ACC112 (cell line): ENCODE measurements at regions not wholly inside any gene's neighbourhood (a gene's known extent, or its start where the extent isn't known, plus 50 kb on each side); places are given as distances from the start of the nearest gene placed in this dataset.

Experiments used
- H2AFZ ChIP-seq: fragments of 200-600 bp; sonication (generic); one replicate; pipeline ENCODE4 v1.6.0; 2017; ENCODE audit warnings: antibody characterized with exemption, low read length; ENCODE audit not compliant: unreplicated experiment
- H3K27ac ChIP-seq: fragments of 200-600 bp; sonication (generic); 2 replicates; pipeline ENCODE4 v1.5.1; 2014; ENCODE audit warnings: low read depth, mild to moderate bottlenecking, antibody characterized with exemption, low read length, moderate library complexity
- H3K27me3 ChIP-seq: fragments of 200-600 bp; sonication (generic); 2 replicates; pipeline ENCODE4 v1.6.1; 2014; ENCODE audit warnings: mild to moderate bottlenecking, antibody characterized with exemption, low read length, moderate library complexity, mixed read lengths; ENCODE audit not compliant: insufficient read depth
- H3K36me3 ChIP-seq: fragments of 200-600 bp; sonication (generic); 2 replicates; pipeline ENCODE4 v1.6.1; 2016; ENCODE audit warnings: mild to moderate bottlenecking, antibody characterized with exemption, low read length, moderate library complexity, mixed read lengths; ENCODE audit not compliant: insufficient read depth
- H3K4me1 ChIP-seq: fragments of 200-600 bp; sonication (generic); one replicate; pipeline ENCODE4 v1.6.1; 2016; ENCODE audit warnings: low read length, mixed read lengths; ENCODE audit not compliant: insufficient read depth, unreplicated experiment, control insufficient read depth
- H3K4me3 ChIP-seq: fragments of 200-600 bp; sonication (generic); 2 replicates; pipeline ENCODE4 v1.5.1; 2014; ENCODE audit warnings: mild to moderate bottlenecking, low read depth, low read length
- H3K79me2 ChIP-seq: fragments of 200-600 bp; sonication (generic); one replicate; pipeline ENCODE4 v1.6.0; 2016; ENCODE audit warnings: low read length; ENCODE audit not compliant: control insufficient read depth, unreplicated experiment, insufficient read depth

GRCh38 chr9:83155733-83156132, 92.8 kb upstream of the RASEF start:
- H2AFZ ChIP-seq: no peak overlapping the region
- H3K4me3 ChIP-seq: no peak overlapping the region
- no peaks in the 10 kb centered on the region for H3K79me2 ChIP-seq
- H3K27ac ChIP-seq: no peak overlapping the region
- H3K4me1 ChIP-seq: no peaks in the 10 kb centered on the region
- H3K27me3 ChIP-seq: no peaks in the 10 kb centered on the region
- H3K36me3 ChIP-seq: no peaks in the 10 kb centered on the region

GRCh38 chr9:83154821-83155220, 91.9 kb upstream of the RASEF start:
- Histone ChIP-seq H3K27ac (no peak overlapping the region), H2AFZ (no peak overlapping the region)

GRCh38 chr9:83154087-83154736, 91.3 kb upstream of the RASEF start:
- H3K79me2 ChIP-seq: no peaks in the 10 kb centered on the region
- H3K27ac ChIP-seq: no peak overlapping the region
- no peaks in the 10 kb centered on the region for H3K27me3 ChIP-seq
- no peak overlapping the region for H3K4me3 ChIP-seq
- no peak overlapping the region for H2AFZ ChIP-seq
- no peaks in the 10 kb centered on the region for H3K4me1 ChIP-seq
- no peaks in the 10 kb centered on the region for H3K36me3 ChIP-seq

More at GRCh38 chr9:83154821-83155220, 91.9 kb upstream of the RASEF start:
- no peaks in the 10 kb centered on the region for H3K79me2 ChIP-seq
- no peak overlapping the region for H3K4me3 ChIP-seq
- no peaks in the 10 kb centered on the region for H3K27me3 ChIP-seq
- H3K4me1 ChIP-seq: no peaks in the 10 kb centered on the region
- H3K36me3 ChIP-seq: no peaks in the 10 kb centered on the region

GRCh38 chr9:83153030-83153429, 90.1 kb upstream of the RASEF start:
- Histone ChIP-seq H3K79me2 (no peaks in the 10 kb centered on the region), H3K27me3 (0 out of 2 replicates have a peak, but pooled peaks cover 3% of the 10 kb centered on the region), H3K27ac (no peak overlapping the region), H3K4me3 (no peak overlapping the region), H3K4me1 (no peaks in the 10 kb centered on the region), H3K36me3 (no peaks in the 10 kb centered on the region), H2AFZ (no peak overlapping the region)

GRCh38 chr9:83151627-83152137, 88.7 kb upstream of the RASEF start:
- Histone ChIP-seq H2AFZ (no peak overlapping the region), H3K4me3 (no peak overlapping the region), H3K27me3 (0 out of 2 replicates have a peak, but pooled peaks cover 3% of the 10 kb centered on the region), H3K4me1 (no peaks in the 10 kb centered on the region), H3K27ac (no peak overlapping the region), H3K79me2 (no peaks in the 10 kb centered on the region), H3K36me3 (no peaks in the 10 kb centered on the region)

- Histone ChIP-seq H3K4me3 (no peak overlapping the region), H3K27me3 (0 out of 2 replicates have a peak, but pooled peaks cover 3% of the 10 kb centered on the region), H2AFZ (no peak overlapping the region), H3K4me1 (no peaks in the 10 kb centered on the region), H3K36me3 (no peaks in the 10 kb centered on the region), H3K79me2 (no peaks in the 10 kb centered on the region), H3K27ac (no peak overlapping the region)
Observed at GRCh38 chr9:83147315-83148149, 84.6 kb upstream of the RASEF start.

- Histone ChIP-seq H2AFZ (no peak overlapping the region), H3K27me3 (0 out of 2 replicates have a peak, but pooled peaks cover 3% of the 10 kb centered on the region), H3K36me3 (no peaks in the 10 kb centered on the region), H3K4me1 (no peaks in the 10 kb centered on the region), H3K79me2 (no peaks in the 10 kb centered on the region), H3K27ac (no peak overlapping the region), H3K4me3 (no peak overlapping the region)
Observed at GRCh38 chr9:83146325-83146724, 83.4 kb upstream of the RASEF start.

GRCh38 chr9:83144492-83144891, 81.5 kb upstream of the RASEF start:
- Histone ChIP-seq H2AFZ (no peak overlapping the region), H3K27ac (no peak overlapping the region), H3K36me3 (no peaks in the 10 kb centered on the region), H3K27me3 (0 out of 2 replicates have a peak, but pooled peaks cover 3% of the 10 kb centered on the region), H3K4me3 (no peak overlapping the region), H3K4me1 (no peaks in the 10 kb centered on the region), H3K79me2 (no peaks in the 10 kb centered on the region)

- no peak overlapping the region for H3K4me3 ChIP-seq
- H3K27ac ChIP-seq: no peak overlapping the region
- H2AFZ ChIP-seq: no peak overlapping the region
Observed at GRCh38 chr9:83142389-83142788, 79.4 kb upstream of the RASEF start.

GRCh38 chr9:83141887-83142286, 78.9 kb upstream of the RASEF start:
- Histone ChIP-seq H3K4me1 (no peaks in the 10 kb centered on the region), H3K27ac (no peak overlapping the region), H3K4me3 (no peak overlapping the region), H3K36me3 (no peaks in the 10 kb centered on the region), H3K79me2 (no peaks in the 10 kb centered on the region), H2AFZ (no peak overlapping the region), H3K27me3 (no peaks in the 10 kb centered on the region)

More at GRCh38 chr9:83142389-83142788, 79.4 kb upstream of the RASEF start:
- Histone ChIP-seq H3K27me3 (no peaks in the 10 kb centered on the region), H3K79me2 (no peaks in the 10 kb centered on the region), H3K4me1 (no peaks in the 10 kb centered on the region), H3K36me3 (no peaks in the 10 kb centered on the region)
